GM21528 (cell line): ENCODE measurements at regions not wholly inside any gene's neighbourhood (a gene's known extent, or its start where the extent isn't known, plus 50 kb on each side); places are given as distances from the start of the nearest gene placed in this dataset.
"Not testable (repeated sequence)": the region's sequence is repeated elsewhere in the genome, so short reads cannot be mapped to it uniquely, and the experiment has no call there.

ENCODE experiments used
- ATAC-seq: cut with Tn5 transposase; IDR thresholded peaks from one replicate; pipeline ENCODE4 v1.9.1; 2021; ENCODE audit warnings: mild to moderate bottlenecking, moderate library complexity; ENCODE audit not compliant: unreplicated experiment, low FRiP score

GRCh38 chr9:6105738-6106137 is 90.3 kb upstream of the RANBP6 start:
- no peak for ATAC-seq

- not testable (repeated sequence) for ATAC-seq
Observed at GRCh38 chr9:6104406-6104805, 89.0 kb upstream of the RANBP6 start.

GRCh38 chr9:6103911-6104310 is 88.5 kb upstream of the RANBP6 start:
- not testable (repeated sequence) for ATAC-seq

- ATAC-seq = not testable (repeated sequence)
Observed at GRCh38 chr9:6102336-6102987, 87.0 kb upstream of the RANBP6 start.

GRCh38 chr9:6101725-6102124 is 86.3 kb upstream of the RANBP6 start:
- ATAC-seq = not testable (repeated sequence)

GRCh38 chr9:6099346-6099745 is 83.9 kb upstream of the RANBP6 start:
- not testable (repeated sequence) for ATAC-seq

GRCh38 chr9:6098431-6098830 is 83.0 kb upstream of the RANBP6 start:
- no peak for ATAC-seq

- no peak for ATAC-seq
Observed at GRCh38 chr9:6096821-6097220, 81.4 kb upstream of the RANBP6 start.

- no peak for ATAC-seq
Observed at GRCh38 chr9:6090277-6091210, 75.1 kb upstream of the RANBP6 start.

GRCh38 chr9:6089300-6089699 is 73.9 kb upstream of the RANBP6 start:
- ATAC-seq = no peak

- no peak for ATAC-seq
Observed at GRCh38 chr9:6086006-6086655, 70.7 kb upstream of the RANBP6 start.

GRCh38 chr9:6080154-6080716 is 64.8 kb upstream of the RANBP6 start:
- peak; percentile 76 for ATAC-seq

- ATAC-seq = no peak
Observed at GRCh38 chr9:6079386-6079785, 64.0 kb upstream of the RANBP6 start.

- no peak for ATAC-seq
Observed at GRCh38 chr9:6078382-6079105, 63.1 kb upstream of the RANBP6 start.

- no peak for ATAC-seq
Observed at GRCh38 chr9:6076851-6077250, 61.4 kb upstream of the RANBP6 start.

- no peak for ATAC-seq
Observed at GRCh38 chr9:6073731-6074130, 58.3 kb upstream of the RANBP6 start.

- ATAC-seq = no peak
Observed at GRCh38 chr9:6072865-6073264, 57.4 kb upstream of the RANBP6 start.

- no peak for ATAC-seq
Observed at GRCh38 chr9:6072453-6072852, 57.0 kb upstream of the RANBP6 start.

- ATAC-seq = peak; percentile 87
Observed at GRCh38 chr9:6068983-6069382, 53.6 kb upstream of the RANBP6 start.

GRCh38 chr9:6067426-6067825 is 52.0 kb upstream of the RANBP6 start:
- ATAC-seq = no peak
